Adipocyte (in vitro differentiated cells): ENCODE measurements at regions not wholly inside any gene's neighbourhood (a gene's known extent, or its start where the extent isn't known, plus 50 kb on each side); places are given as distances from the start of the nearest gene placed in this dataset.
A peak's percentile ranks its signal among the peaks of the same experiment; 100 is the strongest.

Experiments used
- DNase-seq: peaks from one replicate; pipeline ENCODE4 v3.0.0-alpha.2; 2015; ENCODE audit warnings: low read depth
- H3K27me3 ChIP-seq: replicated peaks from 2 replicates; pipeline ENCODE4 v1.7.0; 2013; ENCODE audit warnings: mild to moderate bottlenecking, low read length, moderate library complexity; ENCODE audit not compliant: control insufficient read depth, insufficient read depth
- H3K36me3 ChIP-seq: 2 replicates; pipeline ENCODE4 v1.7.0; 2013; ENCODE audit warnings: low read length, mild to moderate bottlenecking, moderate library complexity; ENCODE audit not compliant: control insufficient read depth, insufficient read depth, severe bottlenecking
- H3K4me1 ChIP-seq: 2 replicates; pipeline ENCODE4 v1.7.0; 2013; ENCODE audit warnings: mild to moderate bottlenecking, low read length, moderate library complexity; ENCODE audit not compliant: control insufficient read depth, insufficient read depth
- H3K4me3 ChIP-seq: 2 replicates; pipeline ENCODE4 v1.7.0; 2013; ENCODE audit warnings: mild to moderate bottlenecking, low read length, moderate library complexity
- H3K9ac ChIP-seq: 2 replicates; pipeline ENCODE4 v1.7.0; 2013; ENCODE audit warnings: mild to moderate bottlenecking, low read length, moderate library complexity
- H3K9me3 ChIP-seq: 2 replicates; pipeline ENCODE4 v1.7.0; 2013; ENCODE audit warnings: mild to moderate bottlenecking, low read length, moderate library complexity; ENCODE audit not compliant: control insufficient read depth

GRCh38 chr12:87152841-87153528, 876.2 kb downstream of the C12orf50 start:
- peaks cover 4% of the 10 kb centered on the region for H3K9me3 ChIP-seq
- no peaks in the 10 kb centered on the region for H3K36me3 ChIP-seq
- no peak overlapping the region for H3K4me3 ChIP-seq
- H3K4me1 ChIP-seq, result peaks cover 35% of the 10 kb centered on the region
- no peak overlapping the region for H3K9ac ChIP-seq
- peak; percentile 58 for DNase-seq
- H3K27me3 ChIP-seq, result no peaks in the 10 kb centered on the region

GRCh38 chr12:87152075-87152474, 877.1 kb downstream of the C12orf50 start:
- no peaks in the 10 kb centered on the region for H3K36me3 ChIP-seq
- no peak for DNase-seq

DNA sequence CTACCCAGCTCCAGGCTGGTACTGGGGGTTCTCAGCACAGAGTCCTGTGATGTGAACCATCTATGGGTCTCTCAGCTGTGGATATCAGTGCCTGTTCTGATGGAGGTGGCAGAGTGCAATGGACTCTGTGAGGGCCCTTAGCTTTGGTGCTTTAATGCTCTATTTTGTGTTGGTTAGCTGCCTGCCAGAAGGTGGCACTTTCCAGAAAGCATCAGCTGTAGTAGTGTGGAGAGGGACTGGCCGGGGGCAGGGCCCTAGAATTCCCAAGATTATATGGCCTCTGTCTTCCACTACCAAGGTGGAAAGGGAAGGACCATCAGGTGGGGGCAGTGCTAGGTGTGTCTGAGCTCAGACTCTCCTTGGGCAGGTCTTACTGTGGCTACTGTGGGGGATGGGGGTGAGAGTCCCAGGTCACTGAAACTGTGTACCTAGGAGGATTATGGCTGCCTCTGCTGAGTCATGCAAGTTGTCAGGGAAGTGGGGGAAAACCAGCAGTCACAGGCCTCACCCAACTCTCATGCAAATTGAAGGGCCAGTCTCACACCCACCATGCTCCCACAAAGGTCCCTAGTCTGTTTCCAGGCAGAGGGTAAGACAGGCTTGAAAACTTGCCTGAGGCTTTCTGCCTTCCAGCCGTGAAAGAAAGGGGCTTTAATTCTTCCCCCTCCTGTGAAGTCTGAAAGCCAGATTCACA, 878.1 kb downstream of the C12orf50 start:
- no peak for DNase-seq
- no peaks in the 10 kb centered on the region for H3K36me3 ChIP-seq
- no peaks in the 10 kb centered on the region for H3K27me3 ChIP-seq
- H3K9me3 ChIP-seq, result peaks cover 4% of the 10 kb centered on the region
- no peak overlapping the region for H3K9ac ChIP-seq
- H3K4me1 ChIP-seq, result peaks cover 27% of the 10 kb centered on the region
- no peak overlapping the region for H3K4me3 ChIP-seq

More at GRCh38 chr12:87152075-87152474, 877.1 kb downstream of the C12orf50 start:
- no peaks in the 10 kb centered on the region for H3K27me3 ChIP-seq
- H3K4me1 ChIP-seq, result peaks cover 30% of the 10 kb centered on the region
- no peak overlapping the region for H3K4me3 ChIP-seq
- no peak overlapping the region for H3K9ac ChIP-seq
- peaks cover 4% of the 10 kb centered on the region for H3K9me3 ChIP-seq

DNA sequence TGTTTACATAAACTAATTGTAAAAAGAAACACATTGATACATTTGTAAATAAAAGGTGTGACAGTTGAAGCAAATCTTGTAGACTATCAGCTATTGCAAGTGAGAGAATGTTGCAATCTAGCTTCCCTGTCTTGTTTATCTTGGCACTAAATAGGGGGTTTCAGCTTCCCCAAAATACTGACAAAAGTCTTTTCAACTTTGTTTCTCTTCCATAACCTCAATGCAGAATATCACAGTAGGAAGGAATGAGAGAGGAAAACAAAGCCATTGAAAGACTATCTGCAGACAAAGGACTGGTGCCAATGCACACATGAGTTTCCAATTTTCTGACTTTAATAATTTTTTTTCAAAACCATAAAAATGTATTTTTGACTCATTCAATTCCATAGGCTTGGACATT, 886.2 kb upstream of the MGAT4C start:
- H3K9me3 ChIP-seq, result peaks cover 3% of the 10 kb centered on the region
- no peaks in the 10 kb centered on the region for H3K27me3 ChIP-seq
- H3K4me1 ChIP-seq, result peaks cover 10% of the 10 kb centered on the region
- DNase-seq, result peak; percentile 76
- no peak overlapping the region for H3K9ac ChIP-seq
- no peaks in the 10 kb centered on the region for H3K36me3 ChIP-seq
- H3K4me3 ChIP-seq, result no peak overlapping the region

- H3K9ac ChIP-seq, result no peak overlapping the region
- peaks cover 19% of the 10 kb centered on the region for H3K4me1 ChIP-seq
- no peaks in the 10 kb centered on the region for H3K36me3 ChIP-seq
- no peak overlapping the region for H3K4me3 ChIP-seq
- no peak for DNase-seq
- H3K9me3 ChIP-seq, result peaks cover 3% of the 10 kb centered on the region
- no peaks in the 10 kb centered on the region for H3K27me3 ChIP-seq
Observed at GRCh38 chr12:87141091-87141490, 884.9 kb upstream of the MGAT4C start.

DNA sequence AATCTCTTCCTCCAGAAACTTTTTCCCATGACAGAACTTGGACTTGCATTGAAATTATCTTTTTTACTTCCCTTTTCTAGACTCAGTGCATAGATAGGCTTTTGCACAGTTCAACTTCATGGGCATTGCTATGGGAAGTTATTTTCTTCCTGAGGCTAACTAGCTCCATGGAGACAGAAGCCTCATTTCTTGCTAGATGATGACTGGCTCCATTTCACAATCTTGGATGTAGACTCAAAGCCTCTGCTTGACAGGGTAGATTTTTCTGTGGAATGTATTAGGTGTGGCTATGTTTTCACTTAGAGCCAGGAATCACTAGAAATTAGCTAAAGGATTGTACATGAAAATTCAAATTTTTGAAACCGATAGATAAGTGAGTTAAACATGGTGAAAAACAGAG, 884.1 kb upstream of the MGAT4C start:
- no peaks in the 10 kb centered on the region for H3K27me3 ChIP-seq
- peak; percentile 92 for DNase-seq
- H3K4me3 ChIP-seq, result no peak overlapping the region
- H3K9me3 ChIP-seq, result peaks cover 3% of the 10 kb centered on the region
- H3K9ac ChIP-seq, result no peak overlapping the region
- no peaks in the 10 kb centered on the region for H3K36me3 ChIP-seq
- H3K4me1 ChIP-seq, result peaks cover 26% of the 10 kb centered on the region

- no peak for DNase-seq
- Histone ChIP-seq H3K36me3 (no peaks in the 10 kb centered on the region), H3K27me3 (no peaks in the 10 kb centered on the region), H3K9me3 (peaks cover 3% of the 10 kb centered on the region), H3K4me3 (peak overlapping the region; percentile 39), H3K9ac (no peak overlapping the region), H3K4me1 (peaks cover 25% of the 10 kb centered on the region)
Observed at GRCh38 chr12:87137220-87137619, 881.0 kb upstream of the MGAT4C start.

GRCh38 chr12:87136330-87136976, 880.3 kb upstream of the MGAT4C start:
- no peaks in the 10 kb centered on the region for H3K27me3 ChIP-seq
- no peaks in the 10 kb centered on the region for H3K36me3 ChIP-seq
- H3K4me3 ChIP-seq, result peak overlapping the region; percentile 39
- DNase-seq, result peak; percentile 78
- H3K9me3 ChIP-seq, result peaks cover 3% of the 10 kb centered on the region
- peak overlapping the region; percentile 47 for H3K9ac ChIP-seq
- peaks cover 23% of the 10 kb centered on the region for H3K4me1 ChIP-seq

DNA sequence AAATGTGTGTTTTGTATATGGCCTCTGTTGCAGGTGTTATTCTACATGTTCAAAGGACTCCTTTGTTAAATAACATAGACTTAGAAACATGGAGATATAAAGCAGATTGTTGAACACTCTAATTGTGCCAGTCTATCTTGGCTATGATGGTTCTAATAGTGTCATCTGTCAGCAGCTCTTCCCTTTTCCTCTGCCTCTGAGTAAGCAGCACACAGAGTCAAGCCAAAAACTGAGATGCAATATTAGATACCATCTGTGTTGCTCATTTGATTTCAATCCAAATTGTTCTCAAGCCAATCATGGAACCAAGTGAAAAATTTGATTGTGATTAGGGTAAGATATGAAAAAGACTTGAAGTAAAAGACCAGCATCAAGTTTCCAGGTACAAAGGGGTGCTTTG, 871.1 kb upstream of the MGAT4C start:
- no peaks in the 10 kb centered on the region for H3K27me3 ChIP-seq
- peak; percentile 74 for DNase-seq
- peaks cover 7% of the 10 kb centered on the region for H3K9me3 ChIP-seq
- H3K4me1 ChIP-seq, result peaks cover 13% of the 10 kb centered on the region
- no peak overlapping the region for H3K4me3 ChIP-seq
- no peak overlapping the region for H3K9ac ChIP-seq
- no peaks in the 10 kb centered on the region for H3K36me3 ChIP-seq

GRCh38 chr12:87121896-87122295, 865.7 kb upstream of the MGAT4C start:
- Histone ChIP-seq H3K4me1 (peaks cover 1% of the 10 kb centered on the region), H3K4me3 (no peak overlapping the region), H3K27me3 (no peaks in the 10 kb centered on the region), H3K36me3 (no peaks in the 10 kb centered on the region), H3K9ac (no peak overlapping the region), H3K9me3 (peaks cover 7% of the 10 kb centered on the region)
- no peak for DNase-seq

DNA sequence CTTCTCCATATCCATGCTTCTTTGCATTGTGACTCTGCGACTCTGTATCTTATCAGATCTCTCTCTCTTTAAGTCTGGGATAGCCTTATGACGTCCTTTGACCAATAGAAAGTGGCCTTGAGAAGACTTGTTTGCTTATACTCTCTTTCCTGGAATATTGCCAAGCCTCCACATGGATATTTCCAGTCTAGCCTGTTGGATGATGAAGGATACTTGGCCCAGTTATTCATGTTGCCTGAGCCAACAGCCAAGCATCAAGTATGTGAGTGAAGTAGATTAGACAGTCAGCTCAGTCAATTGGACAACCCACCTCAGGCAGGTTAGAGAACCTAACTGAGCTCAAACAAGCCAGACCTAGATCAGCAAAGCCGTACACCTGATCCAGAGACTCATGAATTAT, 864.2 kb upstream of the MGAT4C start:
- Histone ChIP-seq H3K9ac (no peak overlapping the region), H3K4me1 (no peaks in the 10 kb centered on the region), H3K27me3 (no peaks in the 10 kb centered on the region), H3K9me3 (peaks cover 7% of the 10 kb centered on the region), H3K4me3 (no peak overlapping the region), H3K36me3 (no peaks in the 10 kb centered on the region)
- DNase-seq, result no peak
